CD4-positive, CD25-positive, alpha-beta regulatory T cell (primary cell): ENCODE measurements at regions not wholly inside any gene's neighbourhood (a gene's known extent, or its start where the extent isn't known, plus 50 kb on each side); places are given as distances from the start of the nearest gene placed in this dataset.

Experiments used
- ATAC-seq, 2 donors: fragments of 150-1000 bp; cut with Tn5 transposase; one replicate each; pipeline ENCODE4 v1.10.0; 2021; ENCODE audit warnings: low read depth in 2 of 2, moderate number of reproducible peaks in 2 of 2, moderate library complexity in 1 of 2
- DNase-seq, 3 donors: peaks; one replicate each; pipeline versions ENCODE4 v3.0.0 to v3.0.0-alpha.2; 2012 to 2022; ENCODE audit warnings: mixed read lengths in 1 of 3
- H3K27ac ChIP-seq: one replicate; pipeline ENCODE4 v1.7.0; 2013; ENCODE audit warnings: mild to moderate bottlenecking, low read length; ENCODE audit not compliant: insufficient read depth, poor library complexity, severe bottlenecking
- H3K27me3 ChIP-seq: one replicate; pipeline ENCODE4 v1.7.0; 2013; ENCODE audit warnings: low read length; ENCODE audit not compliant: control insufficient read depth, insufficient read depth
- H3K36me3 ChIP-seq: one replicate; pipeline ENCODE4 v1.7.0; 2013; ENCODE audit warnings: mild to moderate bottlenecking, low read length, moderate library complexity; ENCODE audit not compliant: control insufficient read depth, insufficient read depth
- H3K4me1 ChIP-seq: 2 replicates; pipeline ENCODE4 v1.7.0; 2013; ENCODE audit warnings: mild to moderate bottlenecking, low read length; ENCODE audit not compliant: insufficient read depth, control insufficient read depth, poor library complexity, severe bottlenecking
- H3K4me3 ChIP-seq: one replicate; pipeline ENCODE4 v1.7.0; 2013; ENCODE audit warnings: low read depth, mild to moderate bottlenecking, low read length, moderate library complexity
- H3K9me3 ChIP-seq, 2 experiments: 1 replicate in 1 of 2; 2 replicates in 1 of 2; pipeline ENCODE4 v1.7.0; 2013; ENCODE audit warnings: low read length in 2 of 2, mild to moderate bottlenecking in 1 of 2, moderate library complexity in 1 of 2; ENCODE audit not compliant: control insufficient read depth in 2 of 2
- H3K27ac Mint-ChIP-seq, 3 donors: one replicate each; pipeline ENCODE4 v1.8.0; 2020 to 2022; ENCODE audit warnings: mild to moderate bottlenecking in 3 of 3, mixed read lengths in 3 of 3, moderate library complexity in 2 of 3
- H3K27me3 Mint-ChIP-seq: one replicate; pipeline ENCODE4 v1.8.0; 2022; ENCODE audit warnings: mild to moderate bottlenecking, mixed read lengths
- H3K36me3 Mint-ChIP-seq: one replicate; pipeline ENCODE4 v1.8.0; 2020; ENCODE audit warnings: mixed read lengths
- H3K4me1 Mint-ChIP-seq, 4 donors: one replicate each; pipeline ENCODE4 v1.8.0; 2020 to 2022; ENCODE audit warnings: mixed read lengths in 4 of 4, mild to moderate bottlenecking in 1 of 4
- H3K4me3 Mint-ChIP-seq, 4 donors: one replicate each; pipeline ENCODE4 v1.8.0; 2020 to 2022; ENCODE audit warnings: mild to moderate bottlenecking in 4 of 4, mixed read lengths in 4 of 4, moderate library complexity in 3 of 4
- H3K9me3 Mint-ChIP-seq, 7 donors: one replicate each; pipeline ENCODE4 v1.8.0; 2020 to 2022; ENCODE audit warnings: mixed read lengths in 7 of 7, mild to moderate bottlenecking in 3 of 7, moderate library complexity in 2 of 7

- Mint-ChIP-seq H3K36me3 (no peaks in the 10 kb centered on the region), H3K4me1 (no peaks in the 10 kb centered on the region), H3K9me3 (peaks cover 0 to 16% (median 5%) of the 10 kb centered on the region in 7 donors), H3K27me3 (no peaks in the 10 kb centered on the region), H3K27ac (no peak overlapping the region), H3K4me3 (no peak overlapping the region)
- Histone ChIP-seq H3K27ac (no peak overlapping the region), H3K36me3 (no peaks in the 10 kb centered on the region), H3K27me3 (no peaks in the 10 kb centered on the region), H3K4me1 (no peaks in the 10 kb centered on the region), H3K9me3 (peaks cover 0 to 2% of the 10 kb centered on the region in 2 experiments), H3K4me3 (no peak overlapping the region)
- ATAC-seq (no peak), DNase-seq (no peak)
Measured at GRCh38 chr3:494190-494589, 297.6 kb downstream of the CHL1 start.

- Histone ChIP-seq H3K4me3 (no peak overlapping the region), H3K36me3 (no peaks in the 10 kb centered on the region), H3K9me3 (peaks cover 0 to 2% of the 10 kb centered on the region in 2 experiments), H3K27me3 (no peaks in the 10 kb centered on the region), H3K4me1 (no peaks in the 10 kb centered on the region), H3K27ac (no peak overlapping the region)
- DNase-seq (no peak), ATAC-seq (no peak)
- no peaks in the 10 kb centered on the region for H3K4me1 Mint-ChIP-seq
- H3K27ac Mint-ChIP-seq: no peak overlapping the region
- H3K4me3 Mint-ChIP-seq: no peak overlapping the region
- H3K36me3 Mint-ChIP-seq: no peaks in the 10 kb centered on the region
- no peaks in the 10 kb centered on the region for H3K27me3 Mint-ChIP-seq
- H3K9me3 Mint-ChIP-seq: peaks cover under 1 to 10% (median 8%) of the 10 kb centered on the region in 7 donors
Measured at GRCh38 chr3:498487-498886, 301.9 kb downstream of the CHL1 start.

GRCh38 chr3:499001-499761 lies 302.6 kb downstream of the CHL1 start:
- H3K27ac Mint-ChIP-seq: no peak overlapping the region
- H3K4me1 Mint-ChIP-seq: no peaks in the 10 kb centered on the region
- no peak overlapping the region for H3K27ac ChIP-seq
- H3K4me3 ChIP-seq: no peak overlapping the region
- H3K9me3 ChIP-seq: peaks cover 0 to 2% of the 10 kb centered on the region in 2 experiments
- ATAC-seq: no peak
- no peak for DNase-seq
- H3K4me1 ChIP-seq: no peaks in the 10 kb centered on the region
- H3K36me3 Mint-ChIP-seq: no peaks in the 10 kb centered on the region
- H3K4me3 Mint-ChIP-seq: no peak overlapping the region
- no peaks in the 10 kb centered on the region for H3K27me3 ChIP-seq
- peaks cover 3 to 11% (median 7%) of the 10 kb centered on the region in 7 donors for H3K9me3 Mint-ChIP-seq
- H3K36me3 ChIP-seq: no peaks in the 10 kb centered on the region
- no peaks in the 10 kb centered on the region for H3K27me3 Mint-ChIP-seq

GRCh38 chr3:502486-502885 lies 305.9 kb downstream of the CHL1 start:
- DNase-seq: no peak
- Mint-ChIP-seq H3K4me1 (no peaks in the 10 kb centered on the region), H3K27ac (no peak overlapping the region), H3K27me3 (no peaks in the 10 kb centered on the region), H3K4me3 (no peak overlapping the region), H3K36me3 (no peaks in the 10 kb centered on the region), H3K9me3 (peaks cover 0 to 11% (median 8%) of the 10 kb centered on the region in 7 donors)
- H3K9me3 ChIP-seq: no peaks in the 10 kb centered on the region
- no peak overlapping the region for H3K4me3 ChIP-seq
- H3K4me1 ChIP-seq: no peaks in the 10 kb centered on the region
- no peak overlapping the region for H3K27ac ChIP-seq
- no peaks in the 10 kb centered on the region for H3K27me3 ChIP-seq
- H3K36me3 ChIP-seq: no peaks in the 10 kb centered on the region
- no peak for ATAC-seq

GRCh38 chr3:513301-513700 lies 316.7 kb downstream of the CHL1 start:
- peaks cover 0 to 18% (median 5%) of the 10 kb centered on the region in 7 donors for H3K9me3 Mint-ChIP-seq
- Histone ChIP-seq H3K9me3 (peaks cover 0 to 2% of the 10 kb centered on the region in 2 experiments), H3K4me3 (no peak overlapping the region), H3K27ac (no peak overlapping the region), H3K4me1 (no peaks in the 10 kb centered on the region), H3K27me3 (no peaks in the 10 kb centered on the region), H3K36me3 (no peaks in the 10 kb centered on the region)
- H3K27me3 Mint-ChIP-seq: peaks cover 4% of the 10 kb centered on the region
- no peaks in the 10 kb centered on the region for H3K36me3 Mint-ChIP-seq
- H3K4me1 Mint-ChIP-seq: no peaks in the 10 kb centered on the region
- ATAC-seq (no peak), DNase-seq (no peak)
- H3K27ac Mint-ChIP-seq: no peak overlapping the region
- H3K4me3 Mint-ChIP-seq: no peak overlapping the region

- Histone ChIP-seq H3K4me3 (no peak overlapping the region), H3K4me1 (no peaks in the 10 kb centered on the region), H3K36me3 (no peaks in the 10 kb centered on the region), H3K27ac (no peak overlapping the region), H3K9me3 (peaks cover 0 to 2% of the 10 kb centered on the region in 2 experiments), H3K27me3 (no peaks in the 10 kb centered on the region)
- Mint-ChIP-seq H3K4me1 (no peaks in the 10 kb centered on the region), H3K27ac (no peak overlapping the region), H3K36me3 (no peaks in the 10 kb centered on the region), H3K27me3 (peaks cover 4% of the 10 kb centered on the region), H3K4me3 (no peak overlapping the region), H3K9me3 (peaks cover 0 to 13% (median 4%) of the 10 kb centered on the region in 7 donors)
- DNase-seq: no peak
- no peak for ATAC-seq
Measured at GRCh38 chr3:514192-514591, 317.6 kb downstream of the CHL1 start.

GRCh38 chr3:519026-519425 lies 322.5 kb downstream of the CHL1 start:
- Histone ChIP-seq H3K4me3 (no peak overlapping the region), H3K4me1 (no peaks in the 10 kb centered on the region), H3K27ac (no peak overlapping the region), H3K9me3 (no peaks in the 10 kb centered on the region), H3K27me3 (no peaks in the 10 kb centered on the region), H3K36me3 (no peaks in the 10 kb centered on the region)
- no peaks in the 10 kb centered on the region for H3K27me3 Mint-ChIP-seq
- no peaks in the 10 kb centered on the region for H3K4me1 Mint-ChIP-seq
- DNase-seq (no peak), ATAC-seq (no peak)
- H3K4me3 Mint-ChIP-seq: no peak overlapping the region
- peaks cover 0 to 4% (median 1%) of the 10 kb centered on the region in 7 donors for H3K9me3 Mint-ChIP-seq
- H3K36me3 Mint-ChIP-seq: no peaks in the 10 kb centered on the region
- H3K27ac Mint-ChIP-seq: no peak overlapping the region

GRCh38 chr3:522888-523287 lies 326.3 kb downstream of the CHL1 start:
- Histone ChIP-seq H3K4me3 (no peak overlapping the region), H3K27me3 (no peaks in the 10 kb centered on the region), H3K9me3 (no peaks in the 10 kb centered on the region), H3K4me1 (no peaks in the 10 kb centered on the region), H3K27ac (no peak overlapping the region), H3K36me3 (no peaks in the 10 kb centered on the region)
- no peaks in the 10 kb centered on the region for H3K4me1 Mint-ChIP-seq
- no peak for DNase-seq
- H3K36me3 Mint-ChIP-seq: no peaks in the 10 kb centered on the region
- H3K9me3 Mint-ChIP-seq: peaks cover 0 to 7% (median 3%) of the 10 kb centered on the region in 7 donors
- no peak overlapping the region for H3K27ac Mint-ChIP-seq
- ATAC-seq: no peak
- no peak overlapping the region for H3K4me3 Mint-ChIP-seq
- H3K27me3 Mint-ChIP-seq: no peaks in the 10 kb centered on the region
